ENCODE measurements at regions not wholly inside any gene's neighbourhood (a gene's known extent, or its start where the extent isn't known, plus 50 kb on each side); places are given as distances from the start of the nearest gene placed in this dataset.
"Not testable (repeated sequence)": the region's sequence is repeated elsewhere in the genome, so short reads cannot be mapped to it uniquely, and the experiment has no call there.

- DNase-seq (ENCODE audit: low read depth in 2 of 3, low spot score in 1 of 3): no peak
Measured at GRCh38 chr6:137933696-137934095, 66.6 kb downstream of the TNFAIP3 start.

GRCh38 chr6:137936798-137937197, 69.7 kb downstream of the TNFAIP3 start:
- DNase-seq (ENCODE audit: low read depth in 2 of 3, low spot score in 1 of 3): no peak

DNA sequence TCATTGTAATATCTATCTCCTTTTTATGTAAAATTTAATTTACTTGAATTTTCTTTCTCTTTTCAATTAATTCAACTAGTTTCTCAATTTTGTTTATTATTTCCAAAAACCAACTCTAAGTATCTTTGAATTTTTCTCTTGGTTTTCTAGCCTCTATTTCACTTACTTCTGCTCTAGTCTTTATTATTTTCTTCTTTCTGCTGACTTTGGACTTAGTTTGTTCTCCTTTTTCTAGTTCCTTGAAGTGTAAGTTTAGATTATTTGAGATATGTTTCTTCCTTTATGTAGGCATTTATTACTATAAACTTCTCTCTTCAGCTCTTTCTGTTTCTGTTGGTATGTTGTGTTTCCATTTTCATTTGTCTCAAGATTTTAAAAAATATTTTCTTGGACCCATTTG, 70.8 kb downstream of the TNFAIP3 start:
- DNase-seq (ENCODE audit: low read depth in 2 of 3, low spot score in 1 of 3): no peak

- no peak for DNase-seq (ENCODE audit: low read depth in 2 of 3, low spot score in 1 of 3)
Measured at GRCh38 chr6:137938770-137939379, 71.8 kb downstream of the TNFAIP3 start.

GRCh38 chr6:137941995-137942394, 74.9 kb downstream of the TNFAIP3 start:
- no peak for DNase-seq (ENCODE audit: low read depth in 2 of 3, low spot score in 1 of 3)

DNA sequence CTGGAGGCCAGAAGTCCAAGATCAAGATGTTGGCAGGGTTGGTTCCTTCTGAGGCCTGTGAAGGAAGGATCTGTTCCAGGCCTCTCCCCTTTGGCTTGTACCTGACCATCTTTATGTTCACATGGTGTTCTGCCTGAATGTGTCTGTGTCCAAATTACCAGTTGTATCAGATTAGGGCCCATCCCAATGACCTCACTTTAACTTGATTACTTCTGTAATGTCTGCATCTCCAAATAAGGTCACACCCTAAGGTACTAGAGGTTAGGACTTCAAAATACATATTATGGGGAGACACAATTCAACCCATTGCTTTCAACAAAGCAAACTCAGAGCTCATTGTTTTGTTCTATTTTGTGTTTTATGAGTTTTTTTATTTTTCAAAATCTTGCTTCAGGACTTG, 75.7 kb downstream of the TNFAIP3 start:
- no peak for DNase-seq (ENCODE audit: low read depth in 2 of 3, low spot score in 1 of 3)

DNA sequence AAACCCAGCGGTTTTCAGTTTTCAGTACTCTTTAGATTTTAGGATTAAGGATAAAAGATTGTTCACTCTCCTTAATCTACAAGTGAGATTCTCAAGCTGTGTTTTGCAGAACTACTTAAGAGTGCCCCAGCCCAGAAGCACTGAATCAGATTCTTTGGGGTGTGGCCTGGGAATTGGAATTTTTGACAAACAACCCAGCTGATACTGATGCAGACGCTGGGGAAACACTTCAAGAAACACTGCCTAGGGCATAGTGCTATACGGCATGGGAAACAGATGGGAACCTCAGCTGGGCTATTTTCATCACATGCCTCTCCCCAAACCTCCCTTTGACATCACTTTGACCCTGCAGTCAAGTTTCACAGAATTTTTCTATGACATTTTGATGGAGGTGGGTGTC, 77.3 kb downstream of the TNFAIP3 start:
- DNase-seq (ENCODE audit: low read depth in 2 of 3, low spot score in 1 of 3): not testable (repeated sequence)

DNA sequence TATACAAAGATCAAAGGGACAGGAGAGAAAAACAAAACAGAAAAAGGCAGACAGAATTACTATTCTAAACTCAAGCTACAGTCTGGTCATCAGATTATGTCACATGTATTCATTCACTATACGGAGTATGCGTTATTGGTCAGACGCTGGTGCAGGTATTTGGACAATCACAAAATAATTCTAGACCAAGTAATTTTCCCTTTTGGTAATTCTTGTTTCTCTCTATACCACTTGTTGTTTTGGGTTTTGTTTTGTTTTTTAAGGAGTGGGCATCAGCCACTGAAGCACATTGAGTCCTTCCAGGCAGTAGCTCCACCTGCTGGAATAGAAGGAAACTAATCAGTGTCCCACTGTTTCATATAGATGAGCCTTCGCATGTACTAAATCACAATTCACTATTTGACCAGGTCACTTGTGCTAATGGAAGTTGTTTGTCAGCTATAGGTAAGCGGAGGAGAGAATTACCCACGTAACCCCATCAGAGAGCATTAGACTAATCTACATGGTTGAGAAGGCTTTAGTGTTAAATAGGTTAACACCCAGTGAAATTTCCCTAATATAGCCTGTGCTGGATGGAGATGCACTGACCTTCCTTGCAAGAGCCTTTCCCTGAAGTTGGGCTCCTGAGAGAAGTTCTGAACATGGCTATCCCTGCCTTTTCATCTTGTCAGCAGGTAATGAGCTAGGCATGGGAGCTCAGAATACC, 77.9 kb downstream of the TNFAIP3 start:
- DNase-seq (ENCODE audit: low read depth in 2 of 3, low spot score in 1 of 3): no peak

DNA sequence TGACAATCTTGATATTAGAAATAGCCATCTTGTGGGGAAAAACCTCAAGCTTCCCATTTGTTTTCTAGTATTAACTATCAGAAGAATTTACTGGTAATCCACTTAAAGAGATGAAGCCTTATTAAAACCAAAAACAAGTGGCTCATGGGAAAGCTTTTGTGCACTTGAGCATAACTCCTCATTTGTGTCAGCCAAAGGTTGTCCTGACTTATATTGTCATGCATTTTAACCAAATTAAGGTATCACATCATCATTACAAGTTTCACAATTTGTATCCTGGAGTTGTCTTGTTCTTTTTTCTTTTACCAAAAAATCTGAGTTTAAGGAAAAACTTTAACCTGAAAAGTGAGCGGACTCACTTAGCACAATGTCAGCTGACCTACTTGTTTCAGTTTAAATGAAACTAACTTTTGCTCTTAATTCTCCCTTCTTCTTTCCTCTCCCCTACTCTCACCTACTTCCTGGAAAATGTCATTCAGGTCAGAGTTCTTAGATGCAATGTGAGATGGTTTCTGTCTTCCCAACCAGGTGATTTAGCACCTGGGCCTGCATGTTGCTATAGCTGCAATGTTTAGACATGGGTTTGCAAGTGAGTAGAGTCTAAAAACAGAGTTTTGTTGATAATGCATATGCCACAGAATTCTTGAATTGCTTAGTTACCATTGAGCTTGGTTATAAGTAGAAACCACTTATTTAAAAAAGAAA, 82.8 kb downstream of the TNFAIP3 start:
- no peak for DNase-seq (ENCODE audit: low read depth in 2 of 3, low spot score in 1 of 3)

GRCh38 chr6:137950581-137950980, 83.5 kb downstream of the TNFAIP3 start:
- DNase-seq (ENCODE audit: low read depth in 2 of 3, low spot score in 1 of 3): no peak

- no peak for DNase-seq (ENCODE audit: low read depth in 2 of 3, low spot score in 1 of 3)
Measured at GRCh38 chr6:137951064-137951597, 84.1 kb downstream of the TNFAIP3 start.

DNA sequence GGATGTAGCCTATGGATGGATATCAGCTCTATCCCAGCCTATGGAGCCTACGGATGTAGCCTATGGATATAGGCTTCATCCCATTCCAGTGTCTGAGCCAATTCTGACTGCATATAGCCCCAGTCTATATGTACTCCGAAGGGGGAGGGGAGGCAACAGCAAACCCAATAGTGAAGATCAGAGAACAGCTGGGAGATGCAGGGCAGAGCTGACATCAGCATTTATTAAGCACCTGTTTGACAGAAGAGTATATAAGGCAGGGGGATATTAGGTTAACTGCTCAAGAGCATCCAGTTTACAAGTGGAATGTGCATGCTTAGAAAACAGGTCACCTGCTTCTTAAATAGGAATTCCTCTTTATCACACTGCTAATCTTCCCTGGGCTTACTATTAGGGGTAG, 85.2 kb downstream of the TNFAIP3 start:
- no peak for DNase-seq (ENCODE audit: low read depth in 2 of 3, low spot score in 1 of 3)

DNA sequence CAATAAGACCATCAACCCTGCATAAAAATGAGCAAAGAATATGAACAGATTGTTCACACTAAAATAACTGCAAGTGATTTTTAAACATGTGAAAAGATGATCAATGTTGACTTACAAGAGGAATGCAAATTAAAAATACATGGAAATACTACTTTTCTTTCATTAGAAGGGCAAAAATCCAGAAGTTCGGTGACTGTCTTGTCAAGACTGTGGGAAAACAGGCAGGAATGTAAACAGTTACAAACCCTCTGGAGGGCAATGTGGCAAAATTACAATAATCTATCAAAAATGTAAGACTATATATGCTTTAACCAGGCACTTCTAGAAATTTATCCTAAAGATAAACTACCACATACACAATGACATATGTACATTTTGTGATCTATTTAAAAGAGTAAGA, 86.7 kb downstream of the TNFAIP3 start:
- DNase-seq (ENCODE audit: low read depth in 2 of 3, low spot score in 1 of 3): no peak

DNA sequence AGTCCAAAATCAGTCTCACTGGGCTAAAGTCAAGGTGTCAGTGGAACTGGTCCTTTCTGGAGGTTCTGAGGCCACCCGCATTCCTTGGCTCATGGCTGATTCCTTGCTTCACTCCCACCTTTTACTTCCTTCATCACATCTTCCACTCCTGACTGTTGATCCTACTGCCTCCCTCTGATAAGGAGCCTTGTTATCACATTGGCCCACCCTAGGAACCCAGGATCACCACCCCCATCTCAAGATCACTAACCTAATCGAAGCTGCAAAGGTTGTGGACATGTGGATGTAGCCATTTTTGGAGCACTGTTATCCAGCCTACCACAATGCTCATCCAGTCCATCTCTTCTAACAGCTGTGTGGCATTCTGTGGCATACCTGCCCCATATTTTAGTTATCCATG, 87.2 kb downstream of the TNFAIP3 start:
- DNase-seq (ENCODE audit: low read depth in 2 of 3, low spot score in 1 of 3): no peak

- DNase-seq (ENCODE audit: low read depth in 2 of 3, low spot score in 1 of 3): no peak
Measured at GRCh38 chr6:137956098-137956488, 89.0 kb downstream of the TNFAIP3 start.

GRCh38 chr6:137957471-137957870, 90.4 kb downstream of the TNFAIP3 start:
- DNase-seq (ENCODE audit: low read depth in 2 of 3, low spot score in 1 of 3): no peak

- DNase-seq (ENCODE audit: low read depth in 2 of 3, low spot score in 1 of 3): no peak
Measured at GRCh38 chr6:137958811-137959565, 91.9 kb downstream of the TNFAIP3 start.

DNA sequence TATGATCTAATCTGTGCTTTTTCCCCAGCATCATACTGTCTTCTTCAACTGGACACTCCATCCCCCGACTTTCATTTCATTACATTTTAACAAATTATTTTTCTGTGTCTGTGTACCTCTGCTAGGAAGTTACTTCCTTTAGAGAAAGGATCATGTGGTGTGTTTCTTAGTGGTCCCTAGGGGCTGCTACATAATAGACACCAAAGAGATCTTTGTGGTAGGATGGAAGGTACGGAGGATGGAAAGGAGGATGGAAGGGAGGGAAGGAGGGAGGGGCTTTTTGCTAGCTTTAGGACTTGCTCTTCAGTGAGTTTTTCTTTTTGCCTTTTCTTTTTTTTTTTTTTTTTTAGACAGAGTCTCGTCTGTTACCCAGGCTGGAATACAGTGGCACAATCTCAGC, 95.7 kb downstream of the TNFAIP3 start:
- DNase-seq (ENCODE audit: low read depth in 2 of 3, low spot score in 1 of 3): no peak

DNA sequence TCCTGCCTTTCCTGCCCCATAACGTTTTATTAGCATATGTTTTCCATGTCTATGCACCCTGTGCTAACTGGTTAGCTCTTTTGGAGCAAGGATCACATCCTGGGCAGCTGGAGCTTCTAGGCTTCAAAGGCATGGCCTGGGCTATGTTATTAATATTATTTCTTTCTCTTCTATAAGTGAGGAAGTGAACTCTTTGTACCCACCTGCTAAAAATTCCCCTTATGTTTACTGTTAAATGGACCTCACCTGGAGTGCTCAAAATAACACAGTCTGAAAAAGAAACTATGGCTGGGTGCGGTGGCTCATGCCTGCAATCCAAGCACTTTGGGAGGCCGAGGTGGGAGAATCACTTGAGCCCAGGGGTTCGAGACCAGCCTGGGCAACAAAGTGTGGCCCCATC, 97.8 kb downstream of the TNFAIP3 start:
- no peak for DNase-seq (ENCODE audit: low read depth in 2 of 3, low spot score in 1 of 3)

DNA sequence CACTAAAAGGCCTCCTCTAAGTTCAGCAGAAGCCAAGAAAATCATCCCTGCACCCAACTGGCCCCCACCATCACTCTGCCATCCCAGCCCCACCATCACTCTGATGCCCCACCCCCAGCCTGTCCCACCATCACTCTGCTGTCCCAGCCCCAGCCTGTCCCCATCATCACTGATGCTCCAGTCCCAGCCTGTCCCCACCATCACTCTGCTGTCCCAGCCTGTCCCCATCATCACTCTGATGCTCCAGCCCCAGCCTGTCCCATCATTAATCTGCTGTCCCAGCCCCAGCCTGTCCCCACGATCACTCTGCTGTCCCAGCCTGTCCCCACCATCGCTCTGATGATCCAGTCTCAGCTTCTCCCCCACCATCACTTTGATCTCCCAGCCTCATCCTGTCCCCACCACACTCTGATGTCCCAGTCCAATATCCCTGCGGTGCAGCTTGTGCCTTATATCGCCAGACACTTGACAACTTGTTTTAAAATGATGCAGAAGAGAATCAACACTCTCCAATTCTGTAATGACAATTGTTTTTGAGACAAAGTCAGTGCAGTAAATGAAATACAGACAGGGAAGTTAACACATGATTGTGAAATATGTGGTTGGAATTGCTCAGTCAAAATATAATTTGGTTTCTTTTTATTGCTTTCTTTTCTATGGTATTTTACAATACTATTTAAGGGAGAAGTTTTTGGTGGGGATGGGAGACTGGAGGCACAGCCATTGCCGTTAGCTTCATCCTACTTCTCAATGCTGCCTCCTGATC, 100.8 kb downstream of the TNFAIP3 start:
- no peak for DNase-seq (ENCODE audit: low read depth in 2 of 3, low spot score in 1 of 3)

GRCh38 chr6:137968455-137968804, 101.4 kb downstream of the TNFAIP3 start:
- no peak for DNase-seq (ENCODE audit: low read depth in 2 of 3, low spot score in 1 of 3)
